Midbrain (tissue), 1 donor: ENCODE measurements at regions not wholly inside any gene's neighbourhood (a gene's known extent, or its start where the extent isn't known, plus 50 kb on each side); places are given as distances from the start of the nearest gene placed in this dataset.

Experiments used
- DNase-seq: peaks from one replicate; lab custom pipeline; 2025; lab: John Stamatoyannopoulos, UW

GRCh38 chr21:41651830-41652229 is 115.0 kb downstream of the RIPK4 start:
- DNase-seq, result no peak

GRCh38 chr21:41651406-41651805 is 115.4 kb downstream of the RIPK4 start:
- DNase-seq, result no peak

GRCh38 chr21:41650526-41651145 is 116.2 kb downstream of the RIPK4 start:
- DNase-seq, result no peak

DNA sequence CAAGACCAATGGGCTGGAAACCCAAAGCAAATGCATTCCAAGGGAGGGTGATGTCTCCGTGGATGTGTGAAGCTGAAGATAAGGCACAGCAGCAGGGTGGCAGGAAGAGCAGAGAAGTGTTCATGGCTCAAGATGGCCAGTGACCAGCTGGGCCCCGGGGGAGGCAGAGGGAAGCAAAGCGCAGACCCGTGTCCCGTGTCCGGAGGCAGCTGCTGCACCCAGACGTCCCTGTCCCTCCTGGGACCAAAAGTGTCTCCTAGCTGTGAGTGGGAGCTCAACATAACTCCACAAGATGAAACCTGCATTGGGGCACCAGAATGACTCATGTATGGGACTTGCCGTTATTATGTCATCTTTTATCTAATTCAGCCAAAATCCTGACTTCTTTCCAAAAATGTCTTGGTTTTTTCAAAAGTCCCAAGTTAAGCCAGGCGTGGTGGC is 118.2 kb downstream of the RIPK4 start:
- no peak for DNase-seq

DNA sequence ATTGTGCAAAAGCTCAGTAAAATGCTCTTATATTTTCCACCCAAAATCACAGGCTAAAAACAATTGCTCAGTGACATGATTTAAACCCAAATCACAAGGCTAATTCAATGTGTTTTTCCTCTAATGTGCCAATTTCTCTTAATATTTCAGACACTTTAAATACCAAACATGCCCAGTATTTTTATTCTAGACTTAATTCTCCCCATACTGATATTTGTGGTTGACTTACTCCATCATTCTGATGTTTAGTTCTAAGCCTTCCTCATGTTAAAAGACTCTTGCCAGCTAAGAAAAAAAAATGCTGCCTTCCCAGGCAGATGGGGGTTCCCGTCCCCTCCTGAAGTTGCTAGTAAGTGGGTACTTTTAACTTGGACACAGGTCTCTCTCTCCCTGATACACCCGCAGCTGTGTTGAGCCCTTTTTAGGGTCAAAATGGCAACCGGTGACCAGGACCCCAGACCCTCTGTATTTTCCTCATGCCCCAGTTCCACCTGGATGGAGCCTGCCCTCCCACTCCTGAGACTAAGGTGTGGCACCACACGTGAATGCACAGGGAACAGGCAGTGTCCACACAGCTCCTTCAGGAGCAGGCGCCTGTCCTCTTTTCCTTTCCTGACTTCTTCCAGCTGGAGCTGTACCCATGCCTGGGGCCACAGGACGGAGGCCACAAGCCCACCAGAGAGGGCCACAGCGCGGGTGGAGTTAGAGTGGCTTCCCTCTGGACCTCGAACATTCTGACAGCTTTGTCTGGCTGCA is 118.9 kb downstream of the RIPK4 start:
- no peak for DNase-seq

DNA sequence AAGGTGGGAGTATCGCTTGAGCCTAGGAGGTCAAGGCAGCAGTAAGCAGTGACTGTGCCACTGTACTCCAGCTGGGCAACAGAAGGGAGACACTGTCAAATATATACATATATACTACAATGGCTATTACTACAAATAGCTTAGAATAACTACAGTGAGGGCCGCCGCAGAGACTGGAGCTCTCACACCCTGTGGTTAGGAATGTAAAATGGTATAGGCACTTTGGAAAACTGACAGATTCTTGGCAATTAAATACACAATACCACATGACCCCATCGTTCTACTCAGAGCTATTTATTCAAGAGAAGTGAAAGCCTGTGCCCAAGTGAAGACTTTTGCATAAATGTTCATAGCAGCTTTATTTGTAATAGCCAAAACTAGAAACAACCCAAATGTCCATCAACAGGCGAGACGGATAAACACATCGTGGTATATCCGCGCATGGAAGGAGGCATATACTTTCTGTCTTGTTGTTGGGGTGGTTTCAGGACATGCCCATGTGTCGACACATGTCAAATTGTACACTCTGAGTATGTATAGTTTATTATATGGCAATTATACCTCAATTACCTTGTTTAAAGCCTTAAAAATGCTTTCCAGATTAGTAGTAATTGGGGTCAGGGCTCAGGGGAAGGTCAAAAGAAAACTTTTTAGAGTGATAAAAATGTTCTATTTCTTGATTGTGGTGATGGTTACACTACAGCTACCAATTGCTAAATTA is 123.4 kb downstream of the RIPK4 start:
- no peak for DNase-seq

GRCh38 chr21:41641821-41642701 is 124.8 kb downstream of the RIPK4 start:
- no peak for DNase-seq

- no peak for DNase-seq
Measured at GRCh38 chr21:41641510-41641815, 125.4 kb downstream of the RIPK4 start.

DNA sequence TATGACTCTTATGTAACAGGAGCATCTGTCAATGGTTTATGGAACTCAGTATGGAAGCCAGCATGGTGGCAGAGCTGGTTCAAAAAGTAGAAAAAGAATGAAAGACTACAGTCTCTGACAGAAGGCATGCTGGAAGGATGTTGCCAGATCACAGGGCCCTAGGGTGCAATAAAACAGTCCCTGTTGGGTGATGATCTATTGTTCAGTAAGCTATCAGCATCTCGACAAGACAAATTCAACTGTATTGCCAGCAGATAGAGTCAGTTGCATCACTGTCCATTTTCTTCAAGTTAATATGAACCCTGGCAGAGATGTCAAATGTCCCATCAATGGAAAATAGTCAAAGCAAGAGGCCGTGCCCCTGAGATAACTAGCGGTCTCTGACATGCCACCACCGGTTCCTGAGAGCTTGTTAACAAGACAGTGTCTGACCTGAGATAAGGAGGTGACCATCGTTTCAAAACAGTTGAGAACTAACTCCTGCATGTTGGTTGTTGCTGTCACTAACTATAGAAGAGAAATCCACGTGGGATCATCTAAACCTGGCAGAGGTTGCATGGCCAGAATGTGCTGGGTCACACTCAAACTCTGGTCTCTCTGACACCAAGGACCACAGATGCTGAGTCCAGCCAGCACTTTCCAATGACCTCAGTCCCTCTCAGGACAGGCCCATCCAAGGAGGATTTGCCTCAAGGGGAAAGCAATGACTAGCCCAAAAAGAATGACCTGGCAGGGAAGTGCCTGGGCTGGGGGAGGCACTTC is 125.9 kb downstream of the RIPK4 start:
- DNase-seq, result no peak

DNA sequence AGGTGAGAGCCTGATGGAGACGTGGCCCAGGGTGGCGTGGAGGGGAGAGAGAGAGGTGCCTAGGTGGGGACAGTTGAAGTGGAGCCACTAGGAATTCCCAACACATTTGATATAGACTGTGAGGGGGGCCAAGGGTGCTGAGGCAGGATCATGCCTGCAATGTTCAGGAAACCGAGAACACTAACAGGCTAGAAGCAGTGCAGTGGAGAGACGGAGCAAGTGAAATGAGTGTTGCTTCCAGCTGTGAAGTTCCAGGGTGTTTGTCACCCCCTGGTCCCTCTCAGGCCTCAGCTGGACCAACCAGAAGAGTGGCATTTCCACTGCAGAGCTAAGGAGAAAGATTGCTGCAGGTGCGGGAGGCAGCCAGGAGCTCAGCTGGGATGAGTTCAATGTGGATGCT is 127.1 kb downstream of the RIPK4 start:
- DNase-seq, result no peak

- no peak for DNase-seq
Measured at GRCh38 chr21:41639336-41639735, 127.5 kb downstream of the RIPK4 start.

DNA sequence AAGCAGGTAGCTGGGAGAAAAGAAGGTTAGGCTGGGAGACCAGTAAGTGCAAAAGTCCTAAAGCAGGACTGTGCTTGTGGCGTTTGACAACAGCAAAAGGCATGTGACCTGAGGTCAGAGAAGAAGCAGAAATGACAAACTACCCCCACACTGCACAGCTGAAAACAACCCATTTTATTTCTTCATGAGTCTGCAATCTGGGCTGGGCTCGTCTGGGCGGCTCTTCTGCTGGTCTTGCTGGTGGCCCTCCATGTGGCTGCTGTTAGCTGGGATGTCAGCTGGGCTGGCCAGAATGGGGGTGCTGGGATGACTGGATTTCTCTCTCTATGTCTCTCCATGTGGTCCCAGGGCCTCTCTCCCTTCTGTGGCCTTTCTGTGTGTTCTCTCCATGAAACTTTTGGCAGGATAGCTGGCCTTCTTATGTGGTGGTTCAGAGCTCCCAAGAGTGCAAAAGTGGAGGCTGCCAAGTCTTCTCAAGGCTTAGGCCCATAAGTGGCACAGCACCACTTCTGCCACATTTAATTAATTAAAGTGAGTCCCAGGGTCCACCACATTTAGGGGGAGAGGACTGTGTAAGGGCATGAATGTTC is 128.6 kb downstream of the RIPK4 start:
- no peak for DNase-seq

GRCh38 chr21:41636636-41637630 is 129.0 kb upstream of the TMPRSS2 start:
- DNase-seq, result no peak

DNA sequence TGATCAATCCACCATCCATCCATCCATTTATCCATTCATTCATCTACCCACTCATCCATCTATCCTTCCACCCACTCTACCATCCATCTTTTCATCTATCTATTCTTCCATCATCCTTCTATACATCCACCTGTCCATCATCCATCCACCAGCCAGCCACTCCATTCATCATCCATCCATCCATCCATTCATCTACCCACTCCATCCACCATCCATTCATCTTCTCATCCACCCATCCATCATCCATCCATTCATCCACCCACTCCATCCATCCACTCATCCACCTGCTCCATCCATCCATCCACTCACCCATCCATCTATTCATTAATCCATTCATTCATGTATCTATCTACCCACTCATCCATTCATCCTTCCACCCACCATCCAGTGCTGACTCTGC is 127.9 kb upstream of the TMPRSS2 start:
- no peak for DNase-seq

DNA sequence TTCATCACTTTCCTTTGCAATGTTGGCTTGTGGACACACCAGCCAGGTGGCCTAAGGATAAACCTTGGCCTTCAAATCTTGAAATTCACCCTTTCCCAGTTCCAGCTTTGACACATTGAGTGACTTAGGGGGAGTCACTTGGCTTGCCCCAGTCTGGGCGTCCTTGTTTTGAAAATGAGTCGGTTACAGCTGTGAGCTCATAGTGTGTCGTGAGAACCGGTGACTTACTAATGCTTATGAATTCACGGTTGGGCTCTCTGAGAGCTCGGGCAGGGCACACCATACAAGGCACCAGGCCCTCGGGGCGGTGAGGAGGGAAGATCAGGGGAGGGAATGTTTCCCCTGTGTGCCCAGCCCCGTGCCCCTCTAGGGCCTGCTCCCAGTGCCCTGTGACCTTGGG is 126.9 kb upstream of the TMPRSS2 start:
- no peak for DNase-seq

GRCh38 chr21:41634211-41634694 is 126.3 kb upstream of the TMPRSS2 start:
- DNase-seq, result no peak

- no peak for DNase-seq
Measured at GRCh38 chr21:41633627-41634026, 125.7 kb upstream of the TMPRSS2 start.

GRCh38 chr21:41632748-41633475 is 125.0 kb upstream of the TMPRSS2 start:
- no peak for DNase-seq
